Right lobe of liver (tissue), 4 donors: ENCODE measurements at regions not wholly inside any gene's neighbourhood (a gene's known extent, or its start where the extent isn't known, plus 50 kb on each side); places are given as distances from the start of the nearest gene placed in this dataset.

Source experiments
- POLR2A ChIP-seq: fragments of 450-650 bp; IDR thresholded peaks from one replicate; pipeline ENCODE4 v1.6.1; 2017; ENCODE audit warnings: antibody characterized with exemption, mild to moderate bottlenecking
- TF ChIP-seq, protein P1 (sequence below), 4 donors: fragments of 200-600 bp in 3 of 4; fragments of 450-650 bp in 1 of 4; IDR thresholded peaks; one replicate each; pipeline versions ENCODE4 v1.5.1 to v1.8.0; 2016 to 2022; ENCODE audit warnings: antibody characterized with exemption in 4 of 4, mild to moderate bottlenecking in 2 of 4
- donor health status: DM: no; HTN: no; CAD: no.
- donor health status: DM: no; HTN: no; CAD: no.
- donor health status: DM: no; HTN: yes; CAD: no.

DNA sequence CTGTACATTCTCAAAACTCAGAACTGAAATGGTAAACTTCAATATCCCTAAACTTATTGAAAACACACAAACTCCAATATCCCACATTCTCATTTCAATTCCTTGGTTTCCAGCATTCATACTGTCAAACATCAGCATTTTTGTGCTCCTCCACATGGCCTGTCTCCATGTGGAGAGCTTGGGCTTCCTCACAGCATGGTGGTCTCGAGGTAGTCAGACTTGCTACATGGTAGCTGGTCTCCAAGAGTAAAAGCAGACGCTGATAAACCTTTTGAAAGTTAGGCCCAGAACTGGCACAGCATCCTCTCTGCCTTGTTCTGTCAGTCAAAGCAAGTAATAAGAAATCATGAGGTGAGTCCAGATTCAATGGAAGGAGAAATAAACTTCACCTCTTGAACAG, 70.5 kb downstream of the VCPKMT start:
- TF ChIP-seq, protein P1, sequence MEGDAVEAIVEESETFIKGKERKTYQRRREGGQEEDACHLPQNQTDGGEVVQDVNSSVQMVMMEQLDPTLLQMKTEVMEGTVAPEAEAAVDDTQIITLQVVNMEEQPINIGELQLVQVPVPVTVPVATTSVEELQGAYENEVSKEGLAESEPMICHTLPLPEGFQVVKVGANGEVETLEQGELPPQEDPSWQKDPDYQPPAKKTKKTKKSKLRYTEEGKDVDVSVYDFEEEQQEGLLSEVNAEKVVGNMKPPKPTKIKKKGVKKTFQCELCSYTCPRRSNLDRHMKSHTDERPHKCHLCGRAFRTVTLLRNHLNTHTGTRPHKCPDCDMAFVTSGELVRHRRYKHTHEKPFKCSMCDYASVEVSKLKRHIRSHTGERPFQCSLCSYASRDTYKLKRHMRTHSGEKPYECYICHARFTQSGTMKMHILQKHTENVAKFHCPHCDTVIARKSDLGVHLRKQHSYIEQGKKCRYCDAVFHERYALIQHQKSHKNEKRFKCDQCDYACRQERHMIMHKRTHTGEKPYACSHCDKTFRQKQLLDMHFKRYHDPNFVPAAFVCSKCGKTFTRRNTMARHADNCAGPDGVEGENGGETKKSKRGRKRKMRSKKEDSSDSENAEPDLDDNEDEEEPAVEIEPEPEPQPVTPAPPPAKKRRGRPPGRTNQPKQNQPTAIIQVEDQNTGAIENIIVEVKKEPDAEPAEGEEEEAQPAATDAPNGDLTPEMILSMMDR (IDR thresholded peaks at IDR 0.05) = no peak
- no peak for TF ChIP-seq POLR2A
